ENCODE measurements at regions not wholly inside any gene's neighbourhood (a gene's known extent, or its start where the extent isn't known, plus 50 kb on each side); places are given as distances from the start of the nearest gene placed in this dataset.

GRCh38 chr10:109030581-109031210 is 892.6 kb downstream of the XPNPEP1 start:
- no peak for TF ChIP-seq ZNF274 (IDR thresholded peaks at IDR 0.05; ENCODE audit: low read depth, low read length)

GRCh38 chr10:109029870-109030269 is 893.4 kb downstream of the XPNPEP1 start:
- H3K4me3 ChIP-seq (ENCODE audit: low read length), result no peak overlapping the region
- TF ChIP-seq ZNF274 (IDR thresholded peaks at IDR 0.05; ENCODE audit: low read depth, low read length), result no peak

More at GRCh38 chr10:109030581-109031210, 892.6 kb downstream of the XPNPEP1 start:
- no peak overlapping the region for H3K4me3 ChIP-seq (ENCODE audit: low read length)

- H3K4me3 ChIP-seq (ENCODE audit: low read length), result no peak overlapping the region
- no peak for TF ChIP-seq ZNF274 (IDR thresholded peaks at IDR 0.05; ENCODE audit: low read depth, low read length)
Observed at GRCh38 chr10:109027534-109028185, 895.7 kb downstream of the XPNPEP1 start.

- no peak for TF ChIP-seq ZNF274 (IDR thresholded peaks at IDR 0.05; ENCODE audit: low read depth, low read length)
- H3K4me3 ChIP-seq (ENCODE audit: low read length), result no peak overlapping the region
Observed at GRCh38 chr10:109025172-109025571, 898.1 kb downstream of the XPNPEP1 start.

GRCh38 chr10:109022417-109023049 is 900.8 kb downstream of the XPNPEP1 start:
- TF ChIP-seq ZNF274 (IDR thresholded peaks at IDR 0.05; ENCODE audit: low read depth, low read length), result no peak
- no peak overlapping the region for H3K4me3 ChIP-seq (ENCODE audit: low read length)

- no peak overlapping the region for H3K4me3 ChIP-seq (ENCODE audit: low read length)
- no peak for TF ChIP-seq ZNF274 (IDR thresholded peaks at IDR 0.05; ENCODE audit: low read depth, low read length)
Observed at GRCh38 chr10:109019001-109019424, 904.3 kb downstream of the XPNPEP1 start.

GRCh38 chr10:109007514-109007913 is 915.8 kb downstream of the XPNPEP1 start:
- no peak overlapping the region for H3K4me3 ChIP-seq (ENCODE audit: low read length)
- no peak for TF ChIP-seq ZNF274 (IDR thresholded peaks at IDR 0.05; ENCODE audit: low read depth, low read length)

GRCh38 chr10:108990441-108990840 is 932.9 kb downstream of the XPNPEP1 start:
- TF ChIP-seq ZNF274 (IDR thresholded peaks at IDR 0.05; ENCODE audit: low read depth, low read length), result no peak
- no peak overlapping the region for H3K4me3 ChIP-seq (ENCODE audit: low read length)

- no peak overlapping the region for H3K4me3 ChIP-seq (ENCODE audit: low read length)
- no peak for TF ChIP-seq ZNF274 (IDR thresholded peaks at IDR 0.05; ENCODE audit: low read depth, low read length)
Observed at GRCh38 chr10:108989976-108990375, 933.3 kb downstream of the XPNPEP1 start.

- TF ChIP-seq ZNF274 (IDR thresholded peaks at IDR 0.05; ENCODE audit: low read depth, low read length), result no peak
- no peak overlapping the region for H3K4me3 ChIP-seq (ENCODE audit: low read length)
Observed at GRCh38 chr10:108982159-108982558, 941.2 kb downstream of the XPNPEP1 start.

GRCh38 chr10:108980869-108981268 is 942.4 kb downstream of the XPNPEP1 start:
- no peak overlapping the region for H3K4me3 ChIP-seq (ENCODE audit: low read length)
- no peak for TF ChIP-seq ZNF274 (IDR thresholded peaks at IDR 0.05; ENCODE audit: low read depth, low read length)

- TF ChIP-seq ZNF274 (IDR thresholded peaks at IDR 0.05; ENCODE audit: low read depth, low read length), result no peak
- H3K4me3 ChIP-seq (ENCODE audit: low read length), result no peak overlapping the region
Observed at GRCh38 chr10:108975459-108976058, 947.8 kb downstream of the XPNPEP1 start.

- TF ChIP-seq ZNF274 (IDR thresholded peaks at IDR 0.05; ENCODE audit: low read depth, low read length), result no peak
Observed at GRCh38 chr10:108970016-108970415, 953.3 kb downstream of the XPNPEP1 start.

GRCh38 chr10:108966411-108966810 is 956.9 kb downstream of the XPNPEP1 start:
- TF ChIP-seq ZNF274 (IDR thresholded peaks at IDR 0.05; ENCODE audit: low read depth, low read length), result no peak
- no peak overlapping the region for H3K4me3 ChIP-seq (ENCODE audit: low read length)

More at GRCh38 chr10:108970016-108970415, 953.3 kb downstream of the XPNPEP1 start:
- H3K4me3 ChIP-seq (ENCODE audit: low read length), result no peak overlapping the region

- no peak overlapping the region for H3K4me3 ChIP-seq (ENCODE audit: low read length)
- no peak for TF ChIP-seq ZNF274 (IDR thresholded peaks at IDR 0.05; ENCODE audit: low read depth, low read length)
Observed at GRCh38 chr10:108966005-108966404, 957.3 kb downstream of the XPNPEP1 start.

Measured in GM08714 (cell line).